SK-N-DZ (cell line): ENCODE measurements at regions not wholly inside any gene's neighbourhood (a gene's known extent, or its start where the extent isn't known, plus 50 kb on each side); places are given as distances from the start of the nearest gene placed in this dataset.
"Not testable (repeated sequence)": the region's sequence is repeated elsewhere in the genome, so short reads cannot be mapped to it uniquely, and the experiment has no call there.

Experiments used
- DNase-seq: peaks from one replicate; pipeline ENCODE4 v3.0.0-alpha.2; 2015; ENCODE audit warnings: low spot score

GRCh38 chr1:206312274-206312665 lies 108.9 kb downstream of the SRGAP2 start:
- DNase-seq = not testable (repeated sequence)

- DNase-seq = not testable (repeated sequence)
Measured at GRCh38 chr1:206314951-206315636, 111.8 kb downstream of the SRGAP2 start.

- DNase-seq = not testable (repeated sequence)
Measured at GRCh38 chr1:206316901-206317300, 113.6 kb downstream of the SRGAP2 start.

- not testable (repeated sequence) for DNase-seq
Measured at GRCh38 chr1:206317878-206318514, 114.7 kb downstream of the SRGAP2 start.

GRCh38 chr1:206320227-206320626 lies 116.9 kb downstream of the SRGAP2 start:
- not testable (repeated sequence) for DNase-seq

GRCh38 chr1:206326159-206326939 lies 123.0 kb downstream of the SRGAP2 start:
- not testable (repeated sequence) for DNase-seq

- not testable (repeated sequence) for DNase-seq
Measured at GRCh38 chr1:206331597-206331996, 128.3 kb downstream of the SRGAP2 start.

- DNase-seq = not testable (repeated sequence)
Measured at GRCh38 chr1:206333316-206333715, 130.0 kb downstream of the SRGAP2 start.

- DNase-seq = not testable (repeated sequence)
Measured at GRCh38 chr1:206333897-206334296, 130.6 kb downstream of the SRGAP2 start.

GRCh38 chr1:206334481-206334880 lies 131.1 kb downstream of the SRGAP2 start:
- DNase-seq = not testable (repeated sequence)

- DNase-seq = not testable (repeated sequence)
Measured at GRCh38 chr1:206335162-206335561, 131.8 kb downstream of the SRGAP2 start.

- DNase-seq = not testable (repeated sequence)
Measured at GRCh38 chr1:206335875-206336846, 132.8 kb downstream of the SRGAP2 start.

GRCh38 chr1:206337024-206337423 lies 133.3 kb upstream of the IKBKE start:
- DNase-seq = peak; percentile 0

- not testable (repeated sequence) for DNase-seq
Measured at GRCh38 chr1:206350493-206351275, 119.6 kb upstream of the IKBKE start.

- not testable (repeated sequence) for DNase-seq
Measured at GRCh38 chr1:206351276-206352052, 118.8 kb upstream of the IKBKE start.

GRCh38 chr1:206356310-206356709 lies 114.0 kb upstream of the IKBKE start:
- DNase-seq = not testable (repeated sequence)

- DNase-seq = not testable (repeated sequence)
Measured at GRCh38 chr1:206357962-206358361, 112.3 kb upstream of the IKBKE start.

- DNase-seq = not testable (repeated sequence)
Measured at GRCh38 chr1:206358771-206359170, 111.5 kb upstream of the IKBKE start.

- DNase-seq = not testable (repeated sequence)
Measured at GRCh38 chr1:206359377-206359776, 110.9 kb upstream of the IKBKE start.
